GM19238 (cell line): ENCODE measurements at regions not wholly inside any gene's neighbourhood (a gene's known extent, or its start where the extent isn't known, plus 50 kb on each side); places are given as distances from the start of the nearest gene placed in this dataset.

ENCODE experiments used
- DNase-seq: peaks from one replicate; pipeline ENCODE4 v3.0.0; 2011; ENCODE audit warnings: low spot score; ENCODE audit not compliant: insufficient read length

- DNase-seq = no peak
Measured at GRCh38 chr5:4374866-4375265, 765.3 kb upstream of the ADAMTS16 start.

GRCh38 chr5:4375640-4376039, 764.5 kb upstream of the ADAMTS16 start:
- DNase-seq = no peak

GRCh38 chr5:4383102-4383501, 757.0 kb upstream of the ADAMTS16 start:
- no peak for DNase-seq

GRCh38 chr5:4383518-4384198, 756.5 kb upstream of the ADAMTS16 start:
- no peak for DNase-seq

GRCh38 chr5:4384649-4385048, 755.5 kb upstream of the ADAMTS16 start:
- no peak for DNase-seq

GRCh38 chr5:4386152-4386551, 754.0 kb upstream of the ADAMTS16 start:
- no peak for DNase-seq

- no peak for DNase-seq
Measured at GRCh38 chr5:4387290-4387689, 752.8 kb upstream of the ADAMTS16 start.

GRCh38 chr5:4395752-4396151, 744.4 kb upstream of the ADAMTS16 start:
- DNase-seq = no peak

GRCh38 chr5:4405614-4406219, 734.4 kb upstream of the ADAMTS16 start:
- no peak for DNase-seq

- DNase-seq = no peak
Measured at GRCh38 chr5:4410151-4410550, 730.0 kb upstream of the ADAMTS16 start.

- no peak for DNase-seq
Measured at GRCh38 chr5:4411664-4412063, 728.5 kb upstream of the ADAMTS16 start.

- no peak for DNase-seq
Measured at GRCh38 chr5:4413996-4414395, 726.1 kb upstream of the ADAMTS16 start.

GRCh38 chr5:4418084-4418483, 722.0 kb upstream of the ADAMTS16 start:
- no peak for DNase-seq

GRCh38 chr5:4419281-4419680, 720.8 kb upstream of the ADAMTS16 start:
- DNase-seq = no peak

GRCh38 chr5:4420177-4420576, 720.0 kb upstream of the ADAMTS16 start:
- no peak for DNase-seq

- DNase-seq = no peak
Measured at GRCh38 chr5:4420681-4421080, 719.4 kb upstream of the ADAMTS16 start.

- no peak for DNase-seq
Measured at GRCh38 chr5:4422247-4422646, 717.9 kb upstream of the ADAMTS16 start.

GRCh38 chr5:4424895-4425294, 715.2 kb upstream of the ADAMTS16 start:
- no peak for DNase-seq

- DNase-seq = no peak
Measured at GRCh38 chr5:4440536-4440935, 699.6 kb upstream of the ADAMTS16 start.

GRCh38 chr5:4442221-4442620, 697.9 kb upstream of the ADAMTS16 start:
- DNase-seq = no peak

GRCh38 chr5:4447657-4448056, 692.5 kb upstream of the ADAMTS16 start:
- DNase-seq = no peak

GRCh38 chr5:4453655-4454054, 686.5 kb upstream of the ADAMTS16 start:
- DNase-seq = no peak

- DNase-seq = no peak
Measured at GRCh38 chr5:4479426-4479825, 660.7 kb upstream of the ADAMTS16 start.
